ENCODE measurements at regions not wholly inside any gene's neighbourhood (a gene's known extent, or its start where the extent isn't known, plus 50 kb on each side); places are given as distances from the start of the nearest gene placed in this dataset.
"Not testable (repeated sequence)": the region's sequence is repeated elsewhere in the genome, so short reads cannot be mapped to it uniquely, and the experiment has no call there.

DNA sequence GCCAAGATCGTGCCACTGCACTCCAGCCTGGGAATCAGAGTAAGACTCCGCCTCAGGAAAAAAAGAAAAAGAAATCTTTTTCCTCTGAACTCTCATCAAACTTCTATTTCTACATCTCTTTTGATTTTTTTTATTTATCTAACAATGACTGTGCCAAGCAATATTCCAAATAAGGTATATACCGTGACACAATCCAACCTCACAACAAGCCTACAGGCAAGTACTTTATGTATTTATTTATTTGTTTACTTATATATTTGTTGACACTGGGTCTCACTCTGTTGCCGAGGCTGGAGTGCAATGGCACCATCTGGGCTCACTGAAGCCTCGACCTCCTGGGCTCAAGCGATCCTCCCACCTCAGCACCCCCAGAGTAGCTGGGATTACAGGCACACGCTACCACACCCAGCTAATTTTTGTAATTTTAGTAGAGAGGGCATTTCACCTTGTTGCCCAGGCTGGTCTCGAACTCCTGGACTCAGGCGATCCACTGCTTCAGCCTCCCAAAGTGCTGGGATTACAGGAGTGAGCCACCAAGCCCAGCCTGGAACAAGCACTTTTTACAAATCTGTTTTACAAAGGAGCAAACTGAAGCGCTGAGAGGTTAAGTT, 94.9 kb upstream of the CHD2 start:
- no peak for FAIRE-seq

DNA sequence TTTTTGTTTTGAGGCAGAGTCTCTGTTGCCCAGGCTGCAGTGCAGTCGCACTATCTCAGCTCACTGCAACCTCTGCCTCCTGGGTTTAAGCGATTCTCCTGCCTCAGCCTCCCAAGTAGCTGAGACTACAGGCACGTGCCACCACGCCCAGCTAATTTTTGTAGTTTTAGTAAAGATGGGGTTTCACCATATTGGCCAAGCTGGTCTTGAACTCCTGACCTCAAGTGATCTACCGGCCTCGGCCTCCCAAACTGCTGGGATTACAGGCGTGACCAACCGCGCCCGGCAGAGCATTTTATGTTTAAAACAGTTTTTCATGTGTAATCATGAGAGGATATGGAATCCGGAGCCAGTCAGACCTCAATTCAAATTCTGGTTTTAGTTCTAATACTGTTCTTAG, 94.0 kb upstream of the CHD2 start:
- FAIRE-seq = not testable (repeated sequence)

DNA sequence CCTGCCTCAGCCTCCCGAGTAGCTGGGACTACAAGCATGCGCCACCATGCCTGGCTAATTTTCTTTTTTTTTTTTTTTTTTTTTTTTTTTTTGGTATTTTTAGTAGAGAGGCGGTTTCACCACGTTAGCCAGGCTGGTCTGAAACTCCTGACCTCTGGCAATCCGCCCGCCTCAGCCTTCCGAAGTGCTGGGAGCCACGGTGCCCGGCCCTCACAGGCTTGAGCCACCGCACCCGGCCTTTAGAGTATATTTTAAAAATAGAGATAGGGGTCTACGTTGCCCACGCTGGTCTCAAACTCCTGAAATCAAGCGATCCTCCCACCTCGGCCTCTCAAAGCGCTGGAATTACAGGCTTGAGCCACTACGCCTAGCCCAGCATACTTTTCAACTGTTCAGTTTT, 93.4 kb upstream of the CHD2 start:
- no peak for FAIRE-seq

DNA sequence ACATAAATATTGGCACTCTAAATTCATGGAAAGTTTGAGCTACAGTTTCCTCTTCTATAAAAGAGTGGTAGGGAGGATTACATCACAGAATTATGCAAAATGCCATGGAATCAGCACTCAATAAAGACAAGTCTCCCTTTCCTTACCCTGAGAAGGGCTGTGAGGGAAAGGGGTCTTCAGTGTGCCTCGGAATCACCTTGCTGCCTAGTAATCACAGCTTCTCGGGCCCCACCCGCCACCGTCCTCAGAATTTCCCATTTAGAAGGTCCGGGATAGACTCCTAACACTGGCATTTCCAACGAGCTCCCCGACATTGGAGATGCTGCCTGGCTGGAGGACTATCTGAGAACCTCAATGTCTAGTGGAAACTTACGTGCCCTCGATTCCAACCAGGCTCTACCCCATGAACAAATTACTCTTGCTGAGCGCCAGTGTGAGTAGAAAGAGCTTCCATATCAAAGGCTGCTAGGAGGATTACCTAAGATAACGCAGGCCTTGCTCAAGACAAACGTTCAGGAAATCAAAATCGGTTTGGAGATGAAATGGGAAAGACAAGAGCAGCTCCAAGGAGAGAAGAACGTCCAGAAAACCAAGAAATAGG, 92.1 kb upstream of the CHD2 start:
- no peak for FAIRE-seq

DNA sequence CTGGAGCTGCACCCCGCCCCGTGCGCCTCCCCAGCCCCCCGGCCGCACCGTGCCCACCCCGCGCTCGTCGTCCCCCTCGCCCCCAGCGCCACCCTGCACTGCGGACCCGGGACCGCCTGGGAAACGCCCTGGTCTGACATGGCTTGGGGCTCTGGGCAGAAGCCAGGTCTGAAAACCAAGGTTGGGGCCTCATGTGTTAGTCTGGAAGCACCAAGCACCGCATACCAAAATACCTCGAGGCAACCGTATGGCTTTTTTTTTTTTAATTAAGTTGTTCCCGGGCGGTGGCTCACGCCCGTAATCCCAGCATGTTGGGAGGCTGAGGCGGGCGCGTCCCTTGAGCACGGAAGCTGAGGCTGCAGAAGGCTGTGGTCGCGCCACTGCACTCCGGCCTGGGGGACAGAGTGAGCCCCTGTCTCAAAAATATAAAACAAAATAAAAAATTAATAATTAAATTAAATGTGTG, 91.5 kb upstream of the CHD2 start:
- no peak for FAIRE-seq

DNA sequence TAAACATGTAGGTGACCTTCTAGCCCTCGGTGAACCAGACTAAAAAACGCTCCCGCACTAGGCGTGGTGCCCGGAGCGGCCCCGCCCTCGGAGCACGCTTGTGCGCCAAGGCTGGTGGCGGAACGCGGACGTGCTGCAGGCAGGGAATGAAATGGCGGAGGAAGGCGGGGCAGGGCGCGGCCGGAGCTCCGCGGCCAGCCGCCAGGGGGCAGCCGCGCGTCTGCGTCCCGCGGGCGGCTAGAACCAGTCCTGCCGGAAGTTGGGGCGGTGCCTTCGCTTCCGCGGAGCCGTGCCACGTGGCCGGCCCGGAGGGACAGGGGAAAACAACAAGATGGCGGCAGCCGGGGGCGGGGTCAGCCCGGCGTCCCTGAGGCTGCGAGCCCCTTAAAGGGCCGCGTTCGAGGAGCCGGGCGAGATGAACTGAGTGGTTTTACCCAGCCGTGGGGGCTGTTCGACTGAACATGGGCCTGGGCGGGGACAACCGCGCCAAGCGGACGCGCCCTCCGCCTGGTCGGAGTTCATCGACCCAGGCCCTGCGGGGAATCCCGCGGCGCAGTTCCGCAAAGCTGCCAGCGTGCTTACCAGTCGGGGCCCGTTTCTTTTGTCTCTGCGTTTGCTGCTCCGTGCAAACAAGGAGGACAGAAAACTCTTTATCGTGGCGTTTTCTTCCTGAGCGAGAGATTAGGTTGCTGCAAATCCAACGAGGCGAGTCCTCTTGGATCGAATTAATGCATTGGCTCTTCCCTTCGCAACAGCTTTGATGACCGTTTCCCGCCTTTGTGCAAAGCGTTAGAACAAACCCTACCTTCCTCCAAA, 90.9 kb upstream of the CHD2 start:
- FAIRE-seq = peak; percentile 51

DNA sequence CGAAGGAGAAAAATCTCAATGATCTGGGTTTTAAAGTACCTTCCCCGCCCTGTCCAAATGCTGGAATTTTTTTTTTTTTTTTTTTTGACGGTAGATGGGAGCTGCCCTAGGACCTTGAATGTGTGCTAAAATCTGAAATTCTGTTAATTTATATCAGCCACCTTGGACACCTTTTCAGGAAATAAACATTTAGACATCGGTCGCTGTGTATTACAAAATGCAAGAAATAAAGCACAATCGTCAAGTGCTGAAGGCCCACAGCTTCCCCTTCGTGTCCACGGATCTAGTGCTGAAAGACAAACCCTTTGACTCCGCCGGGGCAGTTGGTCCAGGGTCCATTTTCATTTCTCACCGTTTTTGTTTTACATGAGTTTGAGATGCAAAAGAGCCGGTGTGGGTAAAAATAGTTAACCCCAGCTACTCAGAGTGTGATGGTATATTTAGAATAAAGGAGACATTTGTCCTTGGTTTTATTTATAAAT, 90.2 kb upstream of the CHD2 start:
- no peak for FAIRE-seq

DNA sequence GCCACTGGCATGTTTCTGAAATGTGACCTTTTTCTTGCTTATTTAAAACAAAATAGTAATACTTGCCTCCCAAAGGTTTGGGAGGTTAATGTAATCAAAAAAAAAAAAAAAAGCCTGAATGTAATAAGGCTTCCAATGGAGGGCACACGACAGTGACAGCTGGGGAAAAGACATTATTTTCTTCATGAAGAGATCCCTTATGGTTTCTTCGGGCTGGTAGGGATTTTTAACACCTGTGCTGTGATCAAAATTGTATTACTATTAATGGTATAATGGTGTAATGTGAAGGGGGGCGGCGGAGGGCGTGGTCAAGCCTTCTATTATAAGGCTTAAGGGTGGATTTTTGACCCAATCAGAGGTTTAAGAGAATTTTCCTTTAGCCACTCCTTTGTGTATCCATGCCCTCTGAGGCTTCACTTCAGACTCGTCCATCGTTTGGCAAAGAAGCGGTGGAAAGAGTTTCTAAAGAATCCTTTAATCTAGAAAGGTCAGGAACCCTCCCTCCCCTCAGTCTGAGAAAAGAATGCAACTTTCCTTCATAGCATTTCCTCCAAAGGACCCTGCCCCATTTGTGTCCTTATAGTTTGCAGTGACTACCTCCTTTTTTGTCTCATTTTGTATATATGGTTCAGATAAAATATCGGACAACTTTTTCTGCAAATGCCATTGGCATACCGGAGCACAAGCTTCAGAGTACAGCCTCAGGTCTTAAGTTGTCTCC, 89.5 kb upstream of the CHD2 start:
- FAIRE-seq = peak; percentile 96

DNA sequence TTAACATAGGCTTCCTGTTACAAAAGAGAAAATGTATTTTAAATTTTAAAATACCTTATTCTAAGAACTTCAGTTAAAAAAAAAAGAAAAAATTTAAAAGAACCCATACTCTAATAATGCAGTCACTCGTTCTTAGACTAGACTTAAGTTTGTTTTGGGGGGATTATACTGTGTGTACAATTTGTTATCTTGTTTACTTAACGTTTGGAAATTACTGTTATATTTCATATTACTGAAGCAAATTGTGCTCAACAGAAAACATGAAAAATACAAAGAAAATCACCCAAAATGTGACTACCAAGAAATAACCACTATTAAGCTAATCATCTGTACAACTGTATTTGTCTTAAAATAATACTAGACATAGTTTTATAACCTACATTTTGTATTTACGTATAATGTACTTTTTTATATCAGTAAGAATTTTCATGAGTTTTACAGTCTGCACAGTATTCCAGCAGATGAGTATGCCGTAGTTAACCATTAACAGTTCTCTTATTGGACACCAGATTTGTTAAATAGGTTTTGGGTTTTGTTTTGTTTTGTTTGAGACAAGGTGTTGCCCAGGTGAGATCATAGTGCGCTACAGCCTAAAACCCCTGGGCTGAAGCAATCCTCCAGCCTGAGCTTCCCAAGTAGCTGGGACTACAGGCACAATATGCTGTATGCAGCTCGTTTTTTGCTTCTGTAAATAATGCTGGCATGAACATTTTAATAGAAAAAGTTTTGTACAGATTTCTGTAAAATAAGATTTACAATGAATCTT, 88.8 kb upstream of the CHD2 start:
- FAIRE-seq = no peak

DNA sequence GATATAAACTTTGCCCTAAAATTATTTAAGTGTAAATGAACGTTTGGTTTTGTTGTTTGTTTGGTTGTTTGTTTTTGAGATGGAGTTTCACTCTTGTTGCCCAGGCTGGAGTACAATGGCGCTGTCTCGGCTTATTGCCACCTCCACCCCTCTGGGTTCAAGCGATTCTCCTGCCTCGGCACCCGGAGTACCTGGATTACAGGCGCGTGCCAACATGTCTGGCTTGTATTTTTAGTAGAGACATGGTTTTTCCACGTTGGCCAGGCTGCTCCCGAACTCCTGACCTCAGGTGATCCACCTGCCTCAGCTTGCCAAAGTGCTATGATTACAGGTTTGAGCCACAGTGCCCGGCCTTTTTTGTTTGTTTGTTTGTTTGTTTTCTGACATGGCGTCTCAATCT, 87.9 kb upstream of the CHD2 start:
- no peak for FAIRE-seq

DNA sequence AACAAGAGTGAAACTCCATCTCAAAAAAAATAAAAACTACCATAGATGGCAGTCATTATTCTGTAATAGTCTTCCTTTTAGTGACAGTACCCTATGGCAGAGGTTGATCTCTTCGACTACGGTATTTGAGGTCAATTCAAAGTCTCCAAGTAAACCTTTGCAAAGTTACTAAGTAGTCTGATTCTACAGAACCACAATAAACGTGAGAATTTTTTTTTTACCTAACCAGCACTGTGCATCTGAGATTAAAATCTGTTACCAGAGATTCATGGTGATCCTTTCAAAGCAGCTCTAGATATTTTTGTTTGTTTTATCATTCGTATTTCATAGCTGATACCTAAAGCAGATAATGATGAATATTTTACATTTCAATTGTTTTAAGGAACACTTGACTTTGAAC, 86.6 kb upstream of the CHD2 start:
- no peak for FAIRE-seq

DNA sequence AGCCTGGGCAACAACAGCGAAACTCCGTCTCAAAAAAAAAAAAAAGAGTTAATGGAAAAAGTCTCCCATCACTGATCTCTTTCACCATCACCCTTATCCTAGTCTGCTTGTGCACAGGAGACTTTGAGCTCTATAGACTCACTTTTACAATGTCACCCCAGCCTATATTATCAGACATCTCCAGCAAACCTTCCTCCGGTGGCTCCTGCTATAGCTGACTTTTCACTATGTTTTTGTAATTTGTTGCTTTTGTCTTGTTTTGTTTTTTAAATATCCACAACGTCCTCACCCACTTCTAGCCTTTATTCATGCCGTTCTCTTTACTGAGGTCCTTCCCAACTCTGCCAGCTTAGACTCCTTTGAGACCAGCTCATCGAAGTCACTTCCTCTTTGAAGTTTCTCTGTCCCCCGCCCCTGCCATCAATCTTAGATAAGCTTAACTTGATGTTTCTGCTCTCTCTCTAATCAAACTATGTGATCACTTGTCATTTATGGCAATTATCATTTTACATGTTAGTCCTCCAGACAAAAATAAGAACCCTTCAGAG, 82.7 kb upstream of the CHD2 start:
- FAIRE-seq = no peak

DNA sequence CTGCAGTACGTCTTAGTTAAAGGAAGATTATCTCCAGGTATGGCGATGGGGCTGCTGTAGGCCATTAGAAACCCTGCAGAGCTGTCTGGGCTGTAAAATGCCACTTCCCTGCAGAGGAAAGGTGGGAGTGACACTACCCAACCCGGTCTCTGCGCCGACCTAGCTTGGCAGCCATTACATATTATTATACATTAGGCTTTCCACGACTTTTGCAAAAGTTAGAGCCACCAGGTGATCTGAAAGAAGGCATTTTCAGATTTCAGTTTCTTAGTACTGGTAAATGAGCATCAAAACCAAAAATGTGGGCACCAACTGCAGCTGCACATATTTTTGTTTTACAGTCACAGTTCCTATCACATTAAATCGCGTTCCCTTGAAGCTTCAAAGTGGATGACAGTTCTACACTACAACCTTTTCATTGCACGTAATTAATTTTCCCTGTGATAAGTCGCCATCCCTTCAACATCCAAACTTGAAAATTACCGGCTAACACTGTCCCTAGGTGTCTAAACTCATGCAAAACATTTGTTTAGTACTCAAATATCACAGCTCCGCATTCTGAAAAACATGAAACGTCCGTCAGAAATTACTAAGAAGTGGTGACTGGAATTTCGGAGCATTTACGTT, 81.4 kb upstream of the CHD2 start:
- no peak for FAIRE-seq

DNA sequence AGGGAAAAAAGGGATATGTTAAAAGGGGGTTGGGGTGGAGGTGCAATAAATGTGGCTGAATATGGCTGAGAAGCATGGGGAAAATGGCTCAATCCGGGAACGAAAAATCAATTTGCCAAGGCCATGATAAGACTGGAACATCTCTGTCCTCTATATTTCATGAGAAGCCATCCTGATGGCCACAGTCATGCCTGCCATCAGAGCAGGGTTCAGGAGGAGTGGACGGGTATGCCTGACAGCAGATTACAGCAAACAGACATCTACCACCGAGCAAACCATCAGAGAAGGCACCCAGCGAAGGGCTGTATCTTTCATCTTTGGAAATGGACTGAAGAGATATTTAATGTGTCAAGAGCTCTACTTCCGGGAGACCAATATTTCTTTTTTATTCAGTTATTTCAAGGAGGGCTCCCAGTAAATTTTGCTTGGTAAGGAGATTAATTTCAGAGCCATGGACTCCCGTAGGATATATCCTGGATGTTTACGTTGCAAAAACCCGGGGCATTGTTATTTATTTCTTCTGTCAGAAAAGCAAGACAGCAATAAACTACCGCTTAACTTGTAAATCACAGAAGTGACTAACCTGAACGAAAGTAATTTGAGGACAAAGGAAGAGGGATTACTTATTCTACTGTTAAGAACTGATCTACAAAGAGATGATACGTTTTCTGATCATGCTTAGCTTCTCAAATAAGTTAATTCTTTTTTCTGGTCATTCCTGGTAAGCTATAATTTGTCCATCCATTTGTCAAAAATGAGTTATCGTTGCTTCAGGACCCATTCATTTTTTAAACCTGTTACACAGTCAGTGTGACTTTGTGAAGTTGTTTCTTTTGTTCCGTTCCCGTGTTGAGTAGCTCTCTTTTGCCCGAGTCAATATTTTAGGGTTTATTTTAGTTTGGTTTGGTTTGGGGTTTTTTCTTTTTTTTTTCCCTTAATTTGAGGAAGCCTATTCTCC, 80.6 kb upstream of the CHD2 start:
- FAIRE-seq = no peak

DNA sequence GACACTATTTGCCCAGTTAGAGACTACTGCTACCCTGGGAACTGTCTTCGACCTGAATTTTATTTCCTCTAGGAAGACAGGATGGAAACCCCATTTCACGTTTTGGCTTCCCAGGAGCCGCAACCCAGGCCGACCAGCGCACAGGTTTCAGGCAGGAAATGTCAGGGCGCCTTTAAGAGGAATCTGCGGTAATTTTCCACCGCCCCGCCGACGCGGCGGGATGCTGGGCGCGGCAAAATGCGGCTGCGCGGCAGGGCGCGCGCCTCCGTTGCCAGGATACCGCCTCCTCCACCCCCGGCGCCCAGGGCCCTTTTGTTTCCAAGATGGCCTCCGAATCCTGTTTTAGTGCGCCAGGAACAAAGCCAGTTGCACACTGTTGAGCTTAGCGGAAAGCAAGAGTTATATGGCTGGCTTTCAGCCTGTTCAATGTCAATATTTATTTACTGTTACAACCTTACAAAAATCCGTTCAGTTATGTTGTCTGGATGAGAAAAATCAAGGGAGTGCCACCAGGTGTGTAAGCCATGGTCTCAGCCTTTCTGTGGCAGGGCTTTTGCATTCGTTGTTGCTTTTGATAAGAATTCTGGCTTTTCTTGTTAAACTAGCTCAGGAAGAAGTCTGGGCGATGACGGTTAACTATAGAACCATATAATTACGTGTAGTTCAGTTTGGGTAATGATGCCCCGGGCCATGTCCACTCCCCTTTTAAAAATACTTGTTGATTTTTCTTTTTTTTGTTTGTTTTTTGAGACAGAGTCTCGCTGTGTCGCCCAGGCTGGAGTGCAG, 79.7 kb upstream of the CHD2 start:
- peak; percentile 89 for FAIRE-seq

DNA sequence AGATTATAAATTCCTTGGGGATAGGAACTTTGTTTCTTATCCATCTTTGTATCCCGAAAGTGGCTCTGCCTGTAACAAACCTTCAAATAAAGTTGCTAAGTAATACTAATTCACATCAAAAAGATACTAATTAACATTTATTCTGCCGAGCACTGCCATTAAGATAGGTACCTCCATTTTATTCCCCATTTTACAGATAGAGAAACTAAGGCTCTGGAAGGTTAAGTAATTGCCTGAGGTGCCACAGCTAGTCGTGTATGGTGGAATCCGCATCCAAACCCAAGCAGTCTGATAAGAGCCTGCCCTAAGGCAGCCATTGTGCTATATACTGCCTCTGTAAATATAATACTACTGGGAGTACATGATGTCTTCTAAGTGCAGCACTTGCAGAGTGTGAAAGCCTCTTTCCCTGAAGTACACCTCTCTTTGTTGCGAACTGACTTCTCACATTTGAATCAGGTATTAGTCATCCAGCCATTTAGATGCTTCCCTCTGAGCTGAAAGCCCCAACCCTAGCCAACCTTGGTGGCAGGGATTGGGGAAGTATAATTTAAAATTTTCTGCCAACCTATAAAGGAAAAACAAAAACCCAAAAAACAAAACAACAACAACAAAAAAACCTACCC, 78.5 kb upstream of the CHD2 start:
- FAIRE-seq = no peak

DNA sequence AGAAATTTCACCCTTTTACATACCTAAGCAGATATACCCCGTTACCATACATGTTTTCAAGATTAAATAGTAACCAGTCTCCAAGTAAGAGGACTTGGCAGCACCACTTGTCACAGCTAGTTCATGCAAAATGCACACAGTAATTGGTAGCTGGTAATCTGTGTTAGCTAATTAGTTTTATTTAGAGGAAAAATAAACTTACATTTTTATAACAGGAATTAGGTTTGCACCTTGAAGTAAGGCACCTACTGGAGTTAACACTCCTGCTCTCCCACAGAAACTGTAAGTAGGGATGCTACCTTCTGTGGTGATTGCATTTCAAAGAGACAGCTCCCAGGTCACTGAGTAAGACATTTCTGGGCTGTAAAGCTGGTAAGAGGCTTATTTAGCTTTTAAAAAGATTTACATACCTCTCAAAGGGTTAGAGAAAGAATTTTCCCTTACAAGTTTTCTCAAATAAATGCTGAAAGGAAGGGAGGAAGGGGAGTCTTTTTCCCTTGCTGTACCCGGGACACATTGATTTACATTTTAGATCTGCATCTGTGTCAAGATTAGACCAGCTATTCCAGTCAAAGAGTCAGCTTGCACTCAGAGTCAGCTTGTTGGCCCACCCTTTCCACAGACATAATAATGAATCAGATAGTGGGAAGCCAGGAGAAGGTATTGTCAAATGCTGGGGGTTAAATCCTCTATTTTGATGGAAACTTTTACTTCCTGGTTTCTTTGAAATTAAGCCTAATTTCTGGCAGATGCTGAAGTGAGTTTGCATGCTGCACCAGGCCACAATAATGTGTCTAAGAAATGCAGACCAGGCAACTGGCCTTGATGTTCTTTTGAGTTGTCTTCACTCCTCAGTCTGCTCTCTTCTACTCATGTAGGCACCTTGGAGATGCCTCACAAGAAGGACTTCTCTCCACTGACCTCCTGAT, 77.6 kb upstream of the CHD2 start:
- FAIRE-seq = no peak

DNA sequence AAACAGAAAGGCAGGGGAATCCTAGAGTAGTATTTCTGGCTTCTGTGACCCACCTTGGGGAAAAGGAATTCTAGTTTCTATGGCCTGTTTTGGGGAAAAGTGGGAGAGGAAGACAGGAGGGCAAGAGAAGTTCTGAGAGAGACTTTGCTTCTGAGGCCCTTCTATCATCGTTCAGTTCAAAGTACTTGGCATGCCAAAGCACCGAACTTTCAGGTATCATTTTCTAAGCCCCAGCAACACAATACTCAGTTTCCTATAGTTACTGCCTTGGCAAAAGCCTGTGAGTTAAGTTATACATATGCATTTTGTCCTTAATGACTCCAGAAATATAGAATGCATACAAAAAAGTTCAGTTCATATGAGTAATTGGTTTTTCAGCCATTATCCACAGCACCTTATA, 74.1 kb upstream of the CHD2 start:
- FAIRE-seq = no peak
